Neural progenitor cell (in vitro differentiated cells): ENCODE measurements at regions not wholly inside any gene's neighbourhood (a gene's known extent, or its start where the extent isn't known, plus 50 kb on each side); places are given as distances from the start of the nearest gene placed in this dataset.

ENCODE experiments used
- DNase-seq: peaks from one replicate; pipeline ENCODE4 v3.0.0-alpha.2; 2016; ENCODE audit warnings: low spot score
- H2AFZ ChIP-seq: fragments of 200-600 bp; sonication (generic); replicated peaks from 2 replicates; pipeline ENCODE4 v1.6.1; 2016; ENCODE audit warnings: antibody characterized with exemption
- H3F3A ChIP-seq: fragments of 200-600 bp; sonication (generic); 2 replicates; pipeline ENCODE4 v1.6.1; 2016; ENCODE audit warnings: antibody characterized with exemption, low read depth
- H3K27ac ChIP-seq: fragments of 200-600 bp; sonication (generic); 2 replicates; pipeline ENCODE4 v1.5.1; 2016; ENCODE audit warnings: mild to moderate bottlenecking
- H3K27me3 ChIP-seq: fragments of 200-600 bp; sonication (generic); 2 replicates; pipeline ENCODE4 v1.6.1; 2016; ENCODE audit warnings: mild to moderate bottlenecking, moderate library complexity
- H3K36me3 ChIP-seq: fragments of 200-600 bp; sonication (generic); 2 replicates; pipeline ENCODE4 v1.5.1; 2016
- H3K4me1 ChIP-seq: fragments of 200-600 bp; sonication (generic); 2 replicates; pipeline ENCODE4 v1.6.1; 2016; ENCODE audit warnings: mixed run types
- H3K4me2 ChIP-seq: fragments of 200-600 bp; sonication (generic); 2 replicates; pipeline ENCODE4 v1.6.1; 2016
- H3K4me3 ChIP-seq: fragments of 200-600 bp; sonication (generic); 2 replicates; pipeline ENCODE4 v1.5.1; 2016
- H3K79me2 ChIP-seq: fragments of 200-600 bp; sonication (generic); 2 replicates; pipeline ENCODE4 v1.6.1; 2016; ENCODE audit warnings: low read depth
- H3K9ac ChIP-seq: fragments of 200-600 bp; sonication (generic); 2 replicates; pipeline ENCODE4 v1.6.1; 2016
- H3K9me3 ChIP-seq: fragments of 200-600 bp; sonication (generic); 2 replicates; pipeline ENCODE4 v1.5.1; 2016; ENCODE audit warnings: low read depth
- H4K20me1 ChIP-seq: fragments of 200-600 bp; sonication (generic); 2 replicates; pipeline ENCODE4 v1.6.1; 2016; ENCODE audit warnings: low read depth
- H3K27ac Mint-ChIP-seq: 3 replicates; pipeline ENCODE4 v1.8.0; 2021; ENCODE audit warnings: mixed read lengths
- H3K27me3 Mint-ChIP-seq: 2 replicates; pipeline ENCODE4 v1.8.0; 2022; ENCODE audit warnings: low read depth, mild to moderate bottlenecking, inconsistent platforms, moderate library complexity, mixed read lengths; ENCODE audit not compliant: insufficient read depth
- H3K36me3 Mint-ChIP-seq: 3 replicates; pipeline ENCODE4 v1.8.0; 2021; ENCODE audit warnings: mixed read lengths
- H3K4me1 Mint-ChIP-seq: 3 replicates; pipeline ENCODE4 v1.8.0; 2021; ENCODE audit warnings: mixed read lengths
- H3K4me3 Mint-ChIP-seq: 3 replicates; pipeline ENCODE4 v1.8.0; 2021; ENCODE audit warnings: mild to moderate bottlenecking, moderate library complexity, mixed read lengths
- H3K9me3 Mint-ChIP-seq: 3 replicates; pipeline ENCODE4 v1.8.0; 2020; ENCODE audit warnings: mixed read lengths
- EZH2 ChIP-seq: fragments of 200-600 bp; sonication (generic); IDR thresholded peaks from 2 replicates; pipeline ENCODE4 v1.6.1; 2017; ENCODE audit warnings: antibody characterized with exemption, mild to moderate bottlenecking, moderate library complexity
- EZH2phosphoT487 ChIP-seq: fragments of 200-600 bp; sonication (generic); IDR thresholded peaks from 2 replicates; pipeline ENCODE4 v1.6.1; 2017; ENCODE audit warnings: antibody characterized with exemption
- TF ChIP-seq, protein P1 (sequence below): fragments of 200-600 bp; sonication (generic); IDR thresholded peaks from 2 replicates; pipeline ENCODE4 v1.5.1; 2017; ENCODE audit warnings: antibody characterized with exemption, mild to moderate bottlenecking

GRCh38 chr20:6637160-6637579 lies 130.3 kb upstream of the BMP2 start:
- no peak overlapping the region for H3K27ac ChIP-seq
- no peak overlapping the region for H2AFZ ChIP-seq
- H3K4me2 ChIP-seq, result no peak overlapping the region
- H3K4me3 Mint-ChIP-seq, result no peak overlapping the region
- no peak overlapping the region for H3K27ac Mint-ChIP-seq
- no peaks in the 10 kb centered on the region for H4K20me1 ChIP-seq
- H3K79me2 ChIP-seq, result no peaks in the 10 kb centered on the region
- no peak overlapping the region for H3K9ac ChIP-seq
- peaks cover 3% of the 10 kb centered on the region for H3K4me1 Mint-ChIP-seq
- no peak overlapping the region for H3K4me3 ChIP-seq
- no peaks in the 10 kb centered on the region for H3K9me3 ChIP-seq
- H3K36me3 ChIP-seq, result no peaks in the 10 kb centered on the region
- H3K36me3 Mint-ChIP-seq, result no peaks in the 10 kb centered on the region
- peaks cover 5% of the 10 kb centered on the region for H3K9me3 Mint-ChIP-seq
- TF ChIP-seq, protein P1, sequence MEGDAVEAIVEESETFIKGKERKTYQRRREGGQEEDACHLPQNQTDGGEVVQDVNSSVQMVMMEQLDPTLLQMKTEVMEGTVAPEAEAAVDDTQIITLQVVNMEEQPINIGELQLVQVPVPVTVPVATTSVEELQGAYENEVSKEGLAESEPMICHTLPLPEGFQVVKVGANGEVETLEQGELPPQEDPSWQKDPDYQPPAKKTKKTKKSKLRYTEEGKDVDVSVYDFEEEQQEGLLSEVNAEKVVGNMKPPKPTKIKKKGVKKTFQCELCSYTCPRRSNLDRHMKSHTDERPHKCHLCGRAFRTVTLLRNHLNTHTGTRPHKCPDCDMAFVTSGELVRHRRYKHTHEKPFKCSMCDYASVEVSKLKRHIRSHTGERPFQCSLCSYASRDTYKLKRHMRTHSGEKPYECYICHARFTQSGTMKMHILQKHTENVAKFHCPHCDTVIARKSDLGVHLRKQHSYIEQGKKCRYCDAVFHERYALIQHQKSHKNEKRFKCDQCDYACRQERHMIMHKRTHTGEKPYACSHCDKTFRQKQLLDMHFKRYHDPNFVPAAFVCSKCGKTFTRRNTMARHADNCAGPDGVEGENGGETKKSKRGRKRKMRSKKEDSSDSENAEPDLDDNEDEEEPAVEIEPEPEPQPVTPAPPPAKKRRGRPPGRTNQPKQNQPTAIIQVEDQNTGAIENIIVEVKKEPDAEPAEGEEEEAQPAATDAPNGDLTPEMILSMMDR, result no peak
- TF ChIP-seq EZH2 (no peak), EZH2phosphoT487 (no peak)
- no peaks in the 10 kb centered on the region for H3K27me3 ChIP-seq
- peaks cover 2% of the 10 kb centered on the region for H3K27me3 Mint-ChIP-seq
- DNase-seq, result no peak
- H3F3A ChIP-seq, result no peaks in the 10 kb centered on the region
- H3K4me1 ChIP-seq, result no peaks in the 10 kb centered on the region

- no peak overlapping the region for H3K4me3 Mint-ChIP-seq
- Histone ChIP-seq H3K36me3 (no peaks in the 10 kb centered on the region), H3K4me2 (no peak overlapping the region), H3K9me3 (no peaks in the 10 kb centered on the region), H3K4me1 (no peaks in the 10 kb centered on the region), H3F3A (no peaks in the 10 kb centered on the region), H4K20me1 (no peaks in the 10 kb centered on the region), H3K4me3 (no peak overlapping the region), H3K27me3 (no peaks in the 10 kb centered on the region), H3K79me2 (no peaks in the 10 kb centered on the region), H3K27ac (no peak overlapping the region), H2AFZ (no peak overlapping the region), H3K9ac (no peak overlapping the region)
- TF ChIP-seq, protein P1, result peak; percentile 61
- no peak for TF ChIP-seq EZH2
- H3K36me3 Mint-ChIP-seq, result no peaks in the 10 kb centered on the region
- H3K27ac Mint-ChIP-seq, result no peak overlapping the region
- peaks cover 3% of the 10 kb centered on the region for H3K4me1 Mint-ChIP-seq
- H3K9me3 Mint-ChIP-seq, result peaks cover 5% of the 10 kb centered on the region
- DNase-seq, result peak; percentile 54
- H3K27me3 Mint-ChIP-seq, result peaks cover 2% of the 10 kb centered on the region
Observed at GRCh38 chr20:6636209-6637159, 131.0 kb upstream of the BMP2 start.

GRCh38 chr20:6635034-6635736 lies 132.3 kb upstream of the BMP2 start:
- Mint-ChIP-seq H3K27ac (no peak overlapping the region), H3K36me3 (no peaks in the 10 kb centered on the region), H3K4me3 (no peak overlapping the region), H3K4me1 (peaks cover 3% of the 10 kb centered on the region), H3K9me3 (peaks cover 2% of the 10 kb centered on the region), H3K27me3 (no peaks in the 10 kb centered on the region)
- no peak overlapping the region for H3K4me3 ChIP-seq
- no peaks in the 10 kb centered on the region for H3K4me1 ChIP-seq
- no peaks in the 10 kb centered on the region for H3K27me3 ChIP-seq
- no peaks in the 10 kb centered on the region for H3K36me3 ChIP-seq
- H2AFZ ChIP-seq, result no peak overlapping the region
- H4K20me1 ChIP-seq, result no peaks in the 10 kb centered on the region
- DNase-seq, result no peak
- H3K27ac ChIP-seq, result no peak overlapping the region
- H3K9ac ChIP-seq, result no peak overlapping the region
- H3K9me3 ChIP-seq, result no peaks in the 10 kb centered on the region
- TF ChIP-seq, protein P1, result no peak
- TF ChIP-seq EZH2phosphoT487 (no peak), EZH2 (no peak)
- H3K79me2 ChIP-seq, result no peaks in the 10 kb centered on the region
- no peak overlapping the region for H3K4me2 ChIP-seq
- no peaks in the 10 kb centered on the region for H3F3A ChIP-seq
